Smooth muscle cell (in vitro differentiated cells): ENCODE measurements at regions not wholly inside any gene's neighbourhood (a gene's known extent, or its start where the extent isn't known, plus 50 kb on each side); places are given as distances from the start of the nearest gene placed in this dataset.

Source experiments
- DNase-seq: peaks from one replicate; lab custom pipeline; 2025; ENCODE audit not compliant: unreplicated experiment; lab: John Stamatoyannopoulos, UW
- H2AFZ ChIP-seq: fragments of 200-600 bp; sonication (generic); 2 replicates; pipeline ENCODE4 v1.6.0; 2016; ENCODE audit warnings: antibody characterized with exemption, low read depth, mild to moderate bottlenecking
- H3F3A ChIP-seq: fragments of 200-600 bp; sonication (generic); 2 replicates; pipeline ENCODE4 v1.6.0; 2017; ENCODE audit warnings: antibody characterized with exemption, low read depth
- H3K27ac ChIP-seq: fragments of 200-600 bp; sonication (generic); 2 replicates; pipeline ENCODE4 v1.5.1; 2016; ENCODE audit warnings: low read depth, mild to moderate bottlenecking
- H3K27me3 ChIP-seq: fragments of 200-600 bp; sonication (generic); 2 replicates; pipeline ENCODE4 v1.6.1; 2016; ENCODE audit warnings: low read depth, mild to moderate bottlenecking
- H3K36me3 ChIP-seq: fragments of 200-600 bp; sonication (generic); 2 replicates; pipeline ENCODE4 v1.5.1; 2016; ENCODE audit warnings: low read depth
- H3K4me1 ChIP-seq: fragments of 200-600 bp; sonication (generic); 2 replicates; pipeline ENCODE4 v1.5.1; 2016; ENCODE audit warnings: low read depth
- H3K4me2 ChIP-seq: fragments of 200-600 bp; sonication (generic); 2 replicates; pipeline ENCODE4 v1.6.0; 2016; ENCODE audit warnings: mild to moderate bottlenecking
- H3K4me3 ChIP-seq: fragments of 200-600 bp; sonication (generic); 2 replicates; pipeline ENCODE4 v1.5.1; 2016; ENCODE audit warnings: mild to moderate bottlenecking
- H3K79me2 ChIP-seq: fragments of 200-600 bp; sonication (generic); 2 replicates; pipeline ENCODE4 v1.6.0; 2016; ENCODE audit warnings: low read depth, mild to moderate bottlenecking
- H3K9ac ChIP-seq: fragments of 200-600 bp; sonication (generic); 2 replicates; pipeline ENCODE4 v1.6.0; 2016; ENCODE audit warnings: low read depth
- H3K9me3 ChIP-seq: fragments of 200-600 bp; sonication (generic); replicated peaks from 2 replicates; pipeline ENCODE4 v1.5.1; 2016; ENCODE audit warnings: low read depth
- H4K20me1 ChIP-seq: fragments of 200-600 bp; sonication (generic); 2 replicates; pipeline ENCODE4 v1.6.0; 2016; ENCODE audit warnings: low read depth
- WGBS: methylation state at CpG from one replicate; pipeline ENCODE4 v1.1.7; 2016; ENCODE audit warnings: low lambda C conversion rate; 5-methylcytosine and 5-hydroxymethylcytosine counted together
- TF ChIP-seq, protein P1 (sequence below): fragments of 200-600 bp; sonication (generic); IDR thresholded peaks from 2 replicates; pipeline ENCODE4 v1.5.1; 2017; ENCODE audit warnings: borderline replicate concordance, mild to moderate bottlenecking, antibody characterized with exemption; ENCODE audit not compliant: insufficient read depth, poor library complexity, severe bottlenecking

DNA sequence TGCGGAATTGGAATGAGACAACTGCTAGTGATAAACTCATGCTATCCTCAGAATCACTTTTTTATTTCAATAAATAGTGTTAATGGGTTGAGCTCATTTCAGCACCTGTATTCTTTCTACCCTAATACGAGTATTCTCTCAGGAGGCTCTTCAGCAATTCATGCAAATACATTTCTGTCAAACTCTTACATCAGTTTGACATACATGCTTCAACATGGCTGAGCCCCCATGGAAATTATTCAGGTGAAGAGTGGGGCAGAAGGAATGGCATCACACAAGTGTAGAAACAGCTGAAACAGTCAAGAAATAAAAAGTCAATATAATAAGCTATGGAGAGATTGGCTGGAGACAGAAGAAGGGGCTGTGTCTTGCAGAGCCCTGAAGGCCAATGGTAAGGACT, 77.8 kb upstream of the SNX19 start:
- DNase-seq: no peak
- H3K27ac ChIP-seq: no peak overlapping the region
- H3K79me2 ChIP-seq: no peaks in the 10 kb centered on the region
- H3K4me1 ChIP-seq: no peaks in the 10 kb centered on the region
- TF ChIP-seq, protein P1, sequence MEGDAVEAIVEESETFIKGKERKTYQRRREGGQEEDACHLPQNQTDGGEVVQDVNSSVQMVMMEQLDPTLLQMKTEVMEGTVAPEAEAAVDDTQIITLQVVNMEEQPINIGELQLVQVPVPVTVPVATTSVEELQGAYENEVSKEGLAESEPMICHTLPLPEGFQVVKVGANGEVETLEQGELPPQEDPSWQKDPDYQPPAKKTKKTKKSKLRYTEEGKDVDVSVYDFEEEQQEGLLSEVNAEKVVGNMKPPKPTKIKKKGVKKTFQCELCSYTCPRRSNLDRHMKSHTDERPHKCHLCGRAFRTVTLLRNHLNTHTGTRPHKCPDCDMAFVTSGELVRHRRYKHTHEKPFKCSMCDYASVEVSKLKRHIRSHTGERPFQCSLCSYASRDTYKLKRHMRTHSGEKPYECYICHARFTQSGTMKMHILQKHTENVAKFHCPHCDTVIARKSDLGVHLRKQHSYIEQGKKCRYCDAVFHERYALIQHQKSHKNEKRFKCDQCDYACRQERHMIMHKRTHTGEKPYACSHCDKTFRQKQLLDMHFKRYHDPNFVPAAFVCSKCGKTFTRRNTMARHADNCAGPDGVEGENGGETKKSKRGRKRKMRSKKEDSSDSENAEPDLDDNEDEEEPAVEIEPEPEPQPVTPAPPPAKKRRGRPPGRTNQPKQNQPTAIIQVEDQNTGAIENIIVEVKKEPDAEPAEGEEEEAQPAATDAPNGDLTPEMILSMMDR: no peak
- no peaks in the 10 kb centered on the region for H3K9me3 ChIP-seq
- H3K27me3 ChIP-seq: peaks cover 8% of the 10 kb centered on the region
- H2AFZ ChIP-seq: no peak overlapping the region
- no peaks in the 10 kb centered on the region for H3F3A ChIP-seq
- H3K36me3 ChIP-seq: no peaks in the 10 kb centered on the region
- no peak overlapping the region for H3K4me3 ChIP-seq
- no peak overlapping the region for H3K4me2 ChIP-seq
- 84% methylated on average over 2 of the region's 2 CpGs for WGBS
- no peak overlapping the region for H3K9ac ChIP-seq
- no peaks in the 10 kb centered on the region for H4K20me1 ChIP-seq

- 68% methylated on average over 2 of the region's 2 CpGs for WGBS
Observed at GRCh38 chr11:130995266-130995665, 79.0 kb upstream of the SNX19 start.

DNA sequence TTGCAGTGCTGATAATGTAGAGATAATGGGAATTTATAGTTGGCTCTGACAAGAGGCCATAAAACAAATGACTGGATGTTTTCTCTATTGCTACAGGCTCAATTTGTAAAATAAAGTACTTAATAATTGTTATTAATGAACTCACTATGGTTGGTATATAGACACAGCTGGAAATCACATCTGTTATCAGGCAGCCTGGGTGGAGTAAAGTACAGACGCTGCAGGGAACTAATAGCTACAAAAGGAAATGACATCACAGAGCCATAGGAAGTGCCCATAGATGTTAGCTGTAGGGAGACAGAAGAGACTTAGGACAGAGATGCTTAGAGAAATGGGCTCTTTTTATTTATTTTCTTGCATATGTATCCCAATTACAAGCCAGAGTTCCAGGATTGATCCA, 81.0 kb upstream of the SNX19 start:
- no peak for DNase-seq
- H3K4me1 ChIP-seq: no peaks in the 10 kb centered on the region
- WGBS: 67% methylated on average over 1 of the region's 1 CpG
- H4K20me1 ChIP-seq: no peaks in the 10 kb centered on the region
- H3K27ac ChIP-seq: no peak overlapping the region
- no peak overlapping the region for H3K4me3 ChIP-seq
- H3F3A ChIP-seq: no peaks in the 10 kb centered on the region
- H3K9me3 ChIP-seq: no peaks in the 10 kb centered on the region
- H2AFZ ChIP-seq: no peak overlapping the region
- H3K27me3 ChIP-seq: peaks cover 8% of the 10 kb centered on the region
- no peak overlapping the region for H3K9ac ChIP-seq
- TF ChIP-seq, protein P1: no peak
- no peak overlapping the region for H3K4me2 ChIP-seq
- H3K36me3 ChIP-seq: no peaks in the 10 kb centered on the region
- no peaks in the 10 kb centered on the region for H3K79me2 ChIP-seq

More at GRCh38 chr11:130995266-130995665, 79.0 kb upstream of the SNX19 start:
- no peak overlapping the region for H3K4me2 ChIP-seq
- TF ChIP-seq, protein P1: no peak
- no peak for DNase-seq
- no peaks in the 10 kb centered on the region for H3F3A ChIP-seq
- H3K36me3 ChIP-seq: no peaks in the 10 kb centered on the region
- H2AFZ ChIP-seq: no peak overlapping the region
- no peak overlapping the region for H3K27ac ChIP-seq
- no peaks in the 10 kb centered on the region for H3K9me3 ChIP-seq
- H3K4me3 ChIP-seq: no peak overlapping the region
- H3K27me3 ChIP-seq: peaks cover 8% of the 10 kb centered on the region
- H3K4me1 ChIP-seq: no peaks in the 10 kb centered on the region
- H4K20me1 ChIP-seq: no peaks in the 10 kb centered on the region
- no peaks in the 10 kb centered on the region for H3K79me2 ChIP-seq
- H3K9ac ChIP-seq: no peak overlapping the region

DNA sequence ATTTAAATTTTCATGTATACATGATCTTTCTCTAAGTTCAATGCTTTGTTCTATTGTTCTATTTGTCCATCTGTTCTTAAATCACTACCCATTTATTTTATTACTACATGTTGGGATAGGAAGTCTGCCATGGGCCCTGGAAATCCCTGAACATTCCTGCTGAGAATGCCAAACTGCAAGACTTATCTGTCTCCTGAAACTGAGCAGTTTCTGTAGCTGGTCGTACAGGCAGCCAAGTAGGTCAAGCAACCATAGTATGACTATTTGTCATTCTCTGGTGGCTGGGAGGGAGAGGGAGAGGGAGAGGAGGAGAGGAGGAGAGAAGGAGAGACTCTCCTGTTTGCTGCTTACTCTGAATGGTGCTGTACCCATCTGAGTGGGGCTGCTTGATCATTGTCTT, 82.8 kb upstream of the SNX19 start:
- H3K4me1 ChIP-seq: no peaks in the 10 kb centered on the region
- no peak for DNase-seq
- no peaks in the 10 kb centered on the region for H3K9me3 ChIP-seq
- H3K27ac ChIP-seq: peak overlapping the region; percentile 25
- H3K4me3 ChIP-seq: no peak overlapping the region
- H3K79me2 ChIP-seq: no peaks in the 10 kb centered on the region
- 21% methylated on average over 1 of the region's 1 CpG for WGBS
- TF ChIP-seq, protein P1: no peak
- H2AFZ ChIP-seq: no peak overlapping the region
- peaks cover 6% of the 10 kb centered on the region for H3K27me3 ChIP-seq
- no peaks in the 10 kb centered on the region for H4K20me1 ChIP-seq
- H3F3A ChIP-seq: no peaks in the 10 kb centered on the region
- no peaks in the 10 kb centered on the region for H3K36me3 ChIP-seq
- no peak overlapping the region for H3K9ac ChIP-seq
- no peak overlapping the region for H3K4me2 ChIP-seq
